ENCODE measurements at regions not wholly inside any gene's neighbourhood (a gene's known extent, or its start where the extent isn't known, plus 50 kb on each side); places are given as distances from the start of the nearest gene placed in this dataset.
"Not testable (repeated sequence)": the region's sequence is repeated elsewhere in the genome, so short reads cannot be mapped to it uniquely, and the experiment has no call there.

- Histone ChIP-seq H3K9ac (ENCODE audit: low read depth, low read length) (no peak overlapping the region), H3K4me1 (ENCODE audit: insufficient read depth, low read length) (peaks cover 7% of the 10 kb centered on the region; the same call in 1 of the 2 replicates), H3K36me3 (ENCODE audit: insufficient read depth, low read length) (no peaks in the 10 kb centered on the region), H3K9me3 (ENCODE audit: insufficient read depth, low read depth, low read length) (no peaks in the 10 kb centered on the region), H3K27me3 (ENCODE audit: insufficient read depth, low read length) (no peaks in the 10 kb centered on the region), H3K27ac (ENCODE audit: low read depth, low read length) (no peak overlapping the region), H3K4me3 (ENCODE audit: low read length) (no peak overlapping the region)
- WGBS: 90% methylated on average over 20 of the region's 22 CpGs
These were observed 69.7 kb upstream of the RPL38 start for GRCh38 chr17:74133740-74134139.

DNA sequence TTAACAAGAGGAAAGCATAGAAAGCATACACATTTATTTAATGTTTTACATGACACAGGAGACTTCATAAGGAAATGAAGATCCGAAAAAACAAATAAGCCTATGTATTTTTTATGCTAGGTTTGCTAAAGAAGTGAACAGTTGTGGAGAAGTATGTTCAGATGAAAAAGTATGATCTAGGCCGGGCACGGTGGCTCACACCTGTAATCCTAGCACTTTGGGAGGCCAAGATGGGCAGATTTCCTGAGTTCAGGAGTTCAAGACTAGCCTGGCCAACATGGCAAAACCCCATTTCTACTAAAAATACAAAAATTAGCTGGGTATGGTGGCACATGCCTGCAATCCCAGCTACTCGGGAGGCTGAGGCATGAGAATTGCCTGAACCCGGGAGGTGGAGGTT lies 69.2 kb upstream of the RPL38 start:
- H3K4me1 ChIP-seq (ENCODE audit: insufficient read depth, low read length); H3K36me3 ChIP-seq (ENCODE audit: insufficient read depth, low read length); H3K27ac ChIP-seq (ENCODE audit: low read depth, low read length); H3K9me3 ChIP-seq (ENCODE audit: insufficient read depth, low read depth, low read length); H3K27me3 ChIP-seq (ENCODE audit: insufficient read depth, low read length); H3K4me3 ChIP-seq (ENCODE audit: low read length); H3K9ac ChIP-seq (ENCODE audit: low read depth, low read length): not testable (repeated sequence)
- 85% methylated on average over 5 of the region's 5 CpGs for WGBS

- Histone ChIP-seq H3K9me3 (ENCODE audit: insufficient read depth, low read depth, low read length) (peaks cover 6% of the 10 kb centered on the region; the same call in 1 of the 2 replicates), H3K4me1 (ENCODE audit: insufficient read depth, low read length) (peaks cover 7% of the 10 kb centered on the region; the same call in 1 of the 2 replicates), H3K36me3 (ENCODE audit: insufficient read depth, low read length) (no peaks in the 10 kb centered on the region), H3K27me3 (ENCODE audit: insufficient read depth, low read length) (no peaks in the 10 kb centered on the region), H3K9ac (ENCODE audit: low read depth, low read length) (no peak overlapping the region), H3K27ac (ENCODE audit: low read depth, low read length) (no peak overlapping the region), H3K4me3 (ENCODE audit: low read length) (no peak overlapping the region)
- WGBS: 95% methylated on average over 1 of the region's 1 CpG
These were observed 68.5 kb upstream of the RPL38 start for GRCh38 chr17:74134991-74135390.

DNA sequence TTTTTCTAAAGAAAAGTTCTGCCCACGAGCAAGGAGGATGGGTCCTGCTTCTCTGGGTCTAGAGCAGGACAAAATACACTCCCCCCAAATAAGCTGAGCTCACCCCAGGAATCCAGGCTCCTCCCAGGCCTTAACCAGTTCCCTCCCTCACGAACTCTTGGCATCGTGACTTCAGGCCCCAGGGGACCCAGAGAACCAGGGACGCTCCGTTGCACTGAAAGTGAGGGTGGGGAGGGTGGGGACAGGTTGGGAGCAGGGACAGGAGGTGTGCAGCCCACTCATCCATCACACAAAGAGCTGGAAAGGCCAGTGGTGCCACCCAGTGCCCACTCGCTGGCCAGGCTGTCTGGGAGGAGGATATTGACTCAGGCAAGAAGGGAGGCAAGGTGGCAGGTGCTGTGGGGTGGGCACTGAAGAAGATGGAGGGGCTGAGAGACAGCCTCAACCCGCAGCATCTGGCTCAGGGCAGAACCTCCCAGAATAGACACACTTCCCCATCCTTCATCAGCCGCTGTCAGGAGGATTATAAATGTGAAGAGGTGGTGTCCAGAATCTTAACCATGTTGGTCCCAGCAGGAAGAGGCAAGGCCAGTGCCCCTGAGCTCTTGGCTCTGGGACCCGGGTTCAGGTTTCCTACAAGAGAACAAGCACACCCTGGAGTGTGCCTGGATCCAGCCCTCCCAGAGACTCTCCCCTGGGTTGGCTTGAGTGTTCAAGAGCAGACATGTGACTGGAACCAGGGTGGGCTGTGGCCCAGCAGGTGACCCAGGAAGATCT lies 67.9 kb upstream of the RPL38 start:
- Histone ChIP-seq H3K9me3 (ENCODE audit: insufficient read depth, low read depth, low read length) (peaks cover 12% of the 10 kb centered on the region; the same call in 1 of the 2 replicates), H3K27ac (ENCODE audit: low read depth, low read length) (no peak overlapping the region), H3K4me1 (ENCODE audit: insufficient read depth, low read length) (peaks cover 7% of the 10 kb centered on the region; the same call in 1 of the 2 replicates), H3K4me3 (ENCODE audit: low read length) (no peak overlapping the region), H3K36me3 (ENCODE audit: insufficient read depth, low read length) (no peaks in the 10 kb centered on the region), H3K9ac (ENCODE audit: low read depth, low read length) (no peak overlapping the region), H3K27me3 (ENCODE audit: insufficient read depth, low read length) (no peaks in the 10 kb centered on the region)
- WGBS: 73% methylated on average over 8 of the region's 9 CpGs

- H3K27ac ChIP-seq (ENCODE audit: low read depth, low read length): no peak overlapping the region
- H3K36me3 ChIP-seq (ENCODE audit: insufficient read depth, low read length): no peaks in the 10 kb centered on the region
- H3K27me3 ChIP-seq (ENCODE audit: insufficient read depth, low read length): no peaks in the 10 kb centered on the region
- peaks cover 20% of the 10 kb centered on the region for H3K9me3 ChIP-seq (ENCODE audit: insufficient read depth, low read depth, low read length)
- WGBS: 86% methylated on average over 3 of the region's 3 CpGs
- H3K4me1 ChIP-seq (ENCODE audit: insufficient read depth, low read length): peaks cover 7% of the 10 kb centered on the region; the same call in 1 of the 2 replicates
- H3K4me3 ChIP-seq (ENCODE audit: low read length): no peak overlapping the region
- H3K9ac ChIP-seq (ENCODE audit: low read depth, low read length): no peak overlapping the region
These were observed 66.1 kb upstream of the RPL38 start for GRCh38 chr17:74137416-74137815.

GRCh38 chr17:74139120-74139519 lies 64.4 kb upstream of the RPL38 start:
- Histone ChIP-seq H3K9me3 (ENCODE audit: insufficient read depth, low read depth, low read length) (peaks cover 37% of the 10 kb centered on the region), H3K27ac (ENCODE audit: low read depth, low read length) (no peak overlapping the region), H3K9ac (ENCODE audit: low read depth, low read length) (no peak overlapping the region), H3K4me3 (ENCODE audit: low read length) (no peak overlapping the region), H3K4me1 (ENCODE audit: insufficient read depth, low read length) (no peaks in the 10 kb centered on the region), H3K27me3 (ENCODE audit: insufficient read depth, low read length) (no peaks in the 10 kb centered on the region), H3K36me3 (ENCODE audit: insufficient read depth, low read length) (no peaks in the 10 kb centered on the region)

DNA sequence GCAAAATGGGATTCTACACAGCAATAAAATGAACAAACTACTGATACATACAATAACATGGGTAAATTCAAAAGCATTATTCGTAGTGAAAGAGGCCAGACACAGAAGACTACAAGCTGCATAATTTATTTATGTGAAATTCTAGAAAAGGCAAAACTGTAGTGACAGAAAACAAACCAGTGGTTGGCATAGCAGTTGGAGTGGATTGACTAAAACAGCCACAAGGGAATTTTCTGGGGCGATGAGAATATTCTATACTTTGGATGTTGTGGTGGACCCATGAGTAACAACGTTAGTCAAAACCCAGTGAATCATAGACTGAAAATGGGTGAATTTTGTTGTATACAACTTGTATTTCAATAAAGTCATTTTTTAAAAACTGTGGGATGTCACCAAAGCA lies 63.2 kb upstream of the RPL38 start:
- H3K27ac ChIP-seq (ENCODE audit: low read depth, low read length): no peak overlapping the region
- H3K4me1 ChIP-seq (ENCODE audit: insufficient read depth, low read length): no peaks in the 10 kb centered on the region
- no peak overlapping the region for H3K9ac ChIP-seq (ENCODE audit: low read depth, low read length)
- no peaks in the 10 kb centered on the region for H3K36me3 ChIP-seq (ENCODE audit: insufficient read depth, low read length)
- peaks cover 37% of the 10 kb centered on the region for H3K9me3 ChIP-seq (ENCODE audit: insufficient read depth, low read depth, low read length)
- H3K27me3 ChIP-seq (ENCODE audit: insufficient read depth, low read length): no peaks in the 10 kb centered on the region
- H3K4me3 ChIP-seq (ENCODE audit: low read length): no peak overlapping the region
- 77% methylated on average over 3 of the region's 3 CpGs for WGBS

DNA sequence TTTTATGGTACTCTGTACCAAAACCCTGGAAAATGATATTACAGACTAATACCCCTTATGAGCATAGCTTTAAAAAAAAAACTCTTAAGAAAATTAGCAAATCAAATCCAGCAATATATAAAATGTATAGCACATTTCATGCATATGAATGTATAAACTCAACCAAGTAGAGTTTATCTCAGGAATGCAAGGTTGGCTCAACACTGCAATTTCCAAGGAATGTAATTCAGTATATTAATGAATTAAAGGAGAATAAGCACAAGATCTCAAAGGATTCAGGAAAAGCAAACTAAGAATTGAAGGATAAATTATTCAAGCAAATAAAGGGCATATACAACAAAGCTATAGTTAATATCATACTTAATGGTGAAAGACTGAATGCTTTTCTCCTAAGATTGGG lies 61.9 kb upstream of the RPL38 start:
- H3K9me3 ChIP-seq (ENCODE audit: insufficient read depth, low read depth, low read length): peaks cover 37% of the 10 kb centered on the region

DNA sequence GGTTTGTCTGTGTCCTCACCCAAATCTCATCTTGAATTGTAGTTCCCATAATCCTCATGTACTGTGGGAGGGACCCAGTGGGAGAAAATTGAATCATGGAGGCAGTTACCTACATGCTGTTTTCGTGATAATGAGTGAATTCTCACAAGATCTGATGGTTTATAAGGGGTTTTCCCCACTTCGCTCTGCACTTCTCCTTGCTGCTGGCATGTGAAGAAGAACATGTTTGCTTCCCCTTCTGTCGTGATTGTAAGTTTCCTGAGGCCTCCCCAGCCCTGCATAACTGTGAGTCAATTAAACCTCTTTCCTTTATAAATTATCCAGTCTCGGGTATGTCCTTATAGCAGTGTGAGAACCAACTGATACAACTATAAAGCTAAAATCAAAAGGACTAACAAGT lies 60.2 kb upstream of the RPL38 start:
- not testable (repeated sequence) for H3K9ac ChIP-seq (ENCODE audit: low read depth, low read length); H3K36me3 ChIP-seq (ENCODE audit: insufficient read depth, low read length); H3K27me3 ChIP-seq (ENCODE audit: insufficient read depth, low read length); H3K4me3 ChIP-seq (ENCODE audit: low read length); H3K4me1 ChIP-seq (ENCODE audit: insufficient read depth, low read length); H3K27ac ChIP-seq (ENCODE audit: low read depth, low read length)
- H3K9me3 ChIP-seq (ENCODE audit: insufficient read depth, low read depth, low read length): peaks cover 37% of the 10 kb centered on the region
- WGBS: 93% methylated on average over 4 of the region's 4 CpGs

More for the DNA sequence above, 61.9 kb upstream of the RPL38 start:
- Histone ChIP-seq H3K27ac (ENCODE audit: low read depth, low read length) (no peak overlapping the region), H3K4me1 (ENCODE audit: insufficient read depth, low read length) (no peaks in the 10 kb centered on the region), H3K36me3 (ENCODE audit: insufficient read depth, low read length) (no peaks in the 10 kb centered on the region), H3K9ac (ENCODE audit: low read depth, low read length) (no peak overlapping the region), H3K27me3 (ENCODE audit: insufficient read depth, low read length) (no peaks in the 10 kb centered on the region), H3K4me3 (ENCODE audit: low read length) (no peak overlapping the region)

DNA sequence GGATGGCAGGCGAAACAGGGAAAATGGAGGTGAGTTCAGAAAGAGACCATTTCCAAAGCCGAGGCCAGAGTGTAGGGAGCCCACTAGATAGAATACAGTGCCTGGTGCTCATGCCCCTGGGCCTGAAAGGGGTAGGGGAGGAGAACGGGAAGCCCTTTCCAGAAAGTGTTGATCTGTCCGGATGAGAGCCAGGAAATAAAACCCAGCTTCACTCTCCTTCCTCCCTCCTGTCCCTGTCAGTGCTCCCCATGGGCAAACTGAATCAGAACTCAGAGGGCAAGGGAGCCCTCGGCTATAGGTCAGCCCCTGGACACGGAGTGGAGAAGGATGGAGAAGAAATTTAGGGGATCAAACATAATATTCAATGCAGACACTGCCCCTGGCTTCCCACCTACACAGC lies 57.7 kb upstream of the RPL38 start:
- H3K9ac ChIP-seq (ENCODE audit: low read depth, low read length): no peak overlapping the region
- no peaks in the 10 kb centered on the region for H3K27me3 ChIP-seq (ENCODE audit: insufficient read depth, low read length)
- no peak overlapping the region for H3K4me3 ChIP-seq (ENCODE audit: low read length)
- no peaks in the 10 kb centered on the region for H3K36me3 ChIP-seq (ENCODE audit: insufficient read depth, low read length)
- H3K4me1 ChIP-seq (ENCODE audit: insufficient read depth, low read length): 0 out of 2 replicates have a peak, but pooled peaks cover 8% of the 10 kb centered on the region
- no peak overlapping the region for H3K27ac ChIP-seq (ENCODE audit: low read depth, low read length)
- H3K9me3 ChIP-seq (ENCODE audit: insufficient read depth, low read depth, low read length): peaks cover 23% of the 10 kb centered on the region
- 86% methylated on average over 4 of the region's 6 CpGs for WGBS

DNA sequence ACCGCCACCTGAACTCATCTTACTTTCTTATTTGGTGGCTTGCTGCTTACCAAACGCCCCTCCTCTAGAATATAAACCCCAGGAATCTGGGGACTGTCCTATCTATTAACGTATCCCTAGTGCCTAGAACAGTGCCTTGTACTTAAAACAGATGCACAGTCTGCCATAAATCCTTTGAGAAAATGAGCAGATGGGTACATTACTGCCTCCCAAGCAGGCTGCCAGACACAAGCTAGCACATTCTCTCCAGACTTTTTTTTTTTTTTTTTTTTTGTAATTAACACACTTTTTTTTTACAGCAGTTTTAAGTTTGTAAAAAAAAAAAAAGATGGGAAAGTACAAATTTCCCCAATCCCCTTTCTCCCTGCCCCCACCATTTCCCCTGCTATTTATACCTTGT lies 57.3 kb upstream of the RPL38 start:
- H3K9ac ChIP-seq (ENCODE audit: low read depth, low read length): no peak overlapping the region
- no peak overlapping the region for H3K27ac ChIP-seq (ENCODE audit: low read depth, low read length)
- H3K27me3 ChIP-seq (ENCODE audit: insufficient read depth, low read length): no peaks in the 10 kb centered on the region
- H3K36me3 ChIP-seq (ENCODE audit: insufficient read depth, low read length): no peaks in the 10 kb centered on the region
- H3K9me3 ChIP-seq (ENCODE audit: insufficient read depth, low read depth, low read length): peaks cover 23% of the 10 kb centered on the region
- WGBS: 91% methylated on average over 3 of the region's 3 CpGs
- no peak overlapping the region for H3K4me3 ChIP-seq (ENCODE audit: low read length)
- 0 out of 2 replicates have a peak, but pooled peaks cover 8% of the 10 kb centered on the region for H3K4me1 ChIP-seq (ENCODE audit: insufficient read depth, low read length)

Measured in HUES64 (cell line).